ENCODE measurements at regions not wholly inside any gene's neighbourhood (a gene's known extent, or its start where the extent isn't known, plus 50 kb on each side); places are given as distances from the start of the nearest gene placed in this dataset.

DNA sequence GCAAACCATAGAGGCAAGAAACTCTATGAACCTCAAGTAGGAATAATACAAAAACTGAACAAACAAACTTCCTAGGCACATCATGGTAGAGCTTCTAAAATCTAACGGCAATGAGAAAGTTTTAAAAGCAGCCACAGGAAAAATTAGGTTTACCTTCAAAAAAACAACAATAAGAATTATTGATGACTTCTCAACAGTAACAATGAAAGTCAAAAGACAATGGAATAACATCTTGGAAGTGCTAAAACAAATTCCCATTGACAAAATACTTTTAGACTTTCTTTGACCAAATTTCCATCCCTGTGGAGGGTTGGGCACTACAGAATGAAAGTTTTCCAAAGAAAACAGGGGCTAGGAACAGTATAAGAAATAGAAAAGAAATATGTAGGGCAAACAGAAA lies 222.9 kb upstream of the ERCC4 start:
- H3K4me3 ChIP-seq = no peak overlapping the region
- no peak overlapping the region for H3K27ac ChIP-seq
- no peaks in the 10 kb centered on the region for H3K36me3 ChIP-seq
- DNase-seq (ENCODE audit: low spot score in 2 of 2) = no peak
- peaks cover 0 to 40% of the 10 kb centered on the region in 2 donors for H3K9me3 ChIP-seq
- H3K4me1 ChIP-seq = no peaks in the 10 kb centered on the region
- no peak for TF ChIP-seq POLR2A (IDR thresholded peaks at IDR 0.05)
- no peak for TF ChIP-seq POLR2AphosphoS5 (IDR thresholded peaks at IDR 0.05)
- TF ChIP-seq, protein P1, sequence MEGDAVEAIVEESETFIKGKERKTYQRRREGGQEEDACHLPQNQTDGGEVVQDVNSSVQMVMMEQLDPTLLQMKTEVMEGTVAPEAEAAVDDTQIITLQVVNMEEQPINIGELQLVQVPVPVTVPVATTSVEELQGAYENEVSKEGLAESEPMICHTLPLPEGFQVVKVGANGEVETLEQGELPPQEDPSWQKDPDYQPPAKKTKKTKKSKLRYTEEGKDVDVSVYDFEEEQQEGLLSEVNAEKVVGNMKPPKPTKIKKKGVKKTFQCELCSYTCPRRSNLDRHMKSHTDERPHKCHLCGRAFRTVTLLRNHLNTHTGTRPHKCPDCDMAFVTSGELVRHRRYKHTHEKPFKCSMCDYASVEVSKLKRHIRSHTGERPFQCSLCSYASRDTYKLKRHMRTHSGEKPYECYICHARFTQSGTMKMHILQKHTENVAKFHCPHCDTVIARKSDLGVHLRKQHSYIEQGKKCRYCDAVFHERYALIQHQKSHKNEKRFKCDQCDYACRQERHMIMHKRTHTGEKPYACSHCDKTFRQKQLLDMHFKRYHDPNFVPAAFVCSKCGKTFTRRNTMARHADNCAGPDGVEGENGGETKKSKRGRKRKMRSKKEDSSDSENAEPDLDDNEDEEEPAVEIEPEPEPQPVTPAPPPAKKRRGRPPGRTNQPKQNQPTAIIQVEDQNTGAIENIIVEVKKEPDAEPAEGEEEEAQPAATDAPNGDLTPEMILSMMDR (IDR thresholded peaks at IDR 0.05) = no peak
- no peaks in the 10 kb centered on the region for H3K27me3 ChIP-seq
- intact Hi-C loops (cut with DNase I; ENCODE audit: low total_unique reads) = no loop called here

DNA sequence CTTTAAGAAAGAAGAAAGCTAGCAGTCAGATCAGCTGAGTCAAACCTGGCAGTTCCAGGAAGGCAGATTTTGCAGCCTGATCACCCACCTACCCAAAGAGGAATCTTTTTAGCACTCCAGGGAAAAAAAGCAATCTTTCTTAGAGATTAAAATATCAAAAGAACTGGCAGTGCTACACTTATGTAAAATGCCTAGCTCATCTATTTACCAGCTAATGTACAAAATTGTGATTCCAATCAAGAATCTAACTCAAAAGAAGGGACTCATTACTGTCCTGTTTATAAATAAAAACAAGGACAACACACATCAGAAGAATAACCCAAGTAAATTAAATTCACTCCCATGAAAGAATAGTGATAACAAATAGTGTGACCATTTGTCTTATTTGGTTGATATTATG lies 222.4 kb upstream of the ERCC4 start:
- Histone ChIP-seq H3K27ac (no peak overlapping the region), H3K36me3 (no peaks in the 10 kb centered on the region), H3K4me3 (no peak overlapping the region), H3K4me1 (no peaks in the 10 kb centered on the region), H3K9me3 (peaks cover 0 to 34% of the 10 kb centered on the region in 2 donors), H3K27me3 (no peaks in the 10 kb centered on the region)
- intact Hi-C loops (cut with DNase I; ENCODE audit: low total_unique reads) = no loop called here
- no peak for DNase-seq (ENCODE audit: low spot score in 2 of 2)
- TF ChIP-seq POLR2AphosphoS5 (IDR thresholded peaks at IDR 0.05) (no peak), POLR2A (IDR thresholded peaks at IDR 0.05) (no peak)
- TF ChIP-seq, protein P1 (IDR thresholded peaks at IDR 0.05) = no peak

DNA sequence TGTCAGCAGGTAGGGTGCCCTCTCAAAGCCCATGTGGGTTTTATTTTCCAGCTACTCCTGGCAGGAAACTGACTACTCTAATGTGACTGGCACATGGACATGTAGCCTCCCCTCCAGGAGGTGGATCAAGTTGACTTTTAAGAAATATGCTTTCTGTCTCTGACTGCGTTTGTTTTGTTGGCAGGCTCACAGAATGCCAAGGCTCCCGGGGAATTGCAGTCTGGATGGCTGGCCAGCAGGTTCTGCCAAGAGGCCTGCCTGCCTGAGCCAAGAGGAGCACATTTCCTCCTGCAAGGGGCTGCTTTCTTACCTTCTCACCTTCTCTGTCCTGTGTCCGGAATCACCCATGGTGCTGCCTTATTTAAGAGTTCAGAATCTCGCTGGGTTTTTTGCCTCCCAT lies 217.3 kb upstream of the ERCC4 start:
- intact Hi-C loops (cut with DNase I; ENCODE audit: low total_unique reads) = no loop called here
- peak; percentile 50 to 55 for DNase-seq (ENCODE audit: low spot score in 2 of 2)
- H3K27ac ChIP-seq = peak overlapping the region in 1 of 2 donors; percentile 8
- TF ChIP-seq, protein P1 (IDR thresholded peaks at IDR 0.05) = no peak
- TF ChIP-seq POLR2AphosphoS5 (IDR thresholded peaks at IDR 0.05) (no peak), POLR2A (IDR thresholded peaks at IDR 0.05) (no peak)
- peaks cover 3 to 8% of the 10 kb centered on the region in 2 donors for H3K9me3 ChIP-seq
- H3K4me3 ChIP-seq = no peak overlapping the region
- H3K4me1 ChIP-seq = no peaks in the 10 kb centered on the region
- no peaks in the 10 kb centered on the region for H3K36me3 ChIP-seq
- H3K27me3 ChIP-seq = no peaks in the 10 kb centered on the region

DNA sequence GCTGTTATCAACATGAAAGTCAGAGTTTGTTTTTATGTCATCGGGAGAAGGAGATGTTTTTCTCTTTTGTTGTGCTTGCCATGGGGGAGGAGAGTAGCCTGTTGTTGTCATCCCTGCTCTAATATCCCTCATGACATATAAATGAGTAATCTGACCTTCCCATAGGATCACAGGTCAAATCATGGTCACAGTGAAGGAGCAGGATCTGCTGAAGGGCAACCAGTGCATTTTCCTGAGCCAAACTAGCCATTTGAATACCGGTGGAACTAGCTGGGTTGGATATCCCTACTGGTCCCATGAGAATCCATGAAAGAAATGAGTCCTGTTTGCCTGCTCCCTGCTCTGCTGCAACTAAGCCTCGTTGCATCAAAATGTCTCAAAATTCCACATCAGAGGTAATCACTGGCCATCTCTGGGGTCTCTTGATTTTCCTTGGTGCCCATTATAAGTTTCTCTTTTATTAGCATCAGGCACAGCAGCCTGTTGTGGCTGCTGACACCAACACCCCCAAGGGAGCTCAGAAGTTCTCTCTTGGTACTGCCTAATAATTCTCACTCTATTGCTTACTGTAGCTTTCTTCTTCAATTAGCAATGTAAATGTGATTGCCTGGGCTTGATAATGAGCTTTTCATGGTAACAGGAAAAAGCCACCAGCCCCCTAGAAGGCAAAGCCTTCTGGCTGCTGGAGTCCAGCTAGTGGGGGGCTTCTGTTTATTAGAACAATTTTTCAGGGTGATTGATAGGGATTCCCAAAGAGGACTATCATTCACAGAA lies 211.4 kb upstream of the ERCC4 start:
- TF ChIP-seq POLR2A (IDR thresholded peaks at IDR 0.05) (no peak), POLR2AphosphoS5 (IDR thresholded peaks at IDR 0.05) (no peak)
- TF ChIP-seq, protein P1 (IDR thresholded peaks at IDR 0.05) = no peak
- intact Hi-C loops (cut with DNase I; ENCODE audit: low total_unique reads) = no loop called here
- Histone ChIP-seq H3K27me3 (no peaks in the 10 kb centered on the region), H3K4me3 (no peak overlapping the region), H3K36me3 (no peaks in the 10 kb centered on the region), H3K4me1 (no peaks in the 10 kb centered on the region), H3K27ac (no peak overlapping the region), H3K9me3 (peaks cover 0 to 3% of the 10 kb centered on the region in 2 donors)
- DNase-seq (ENCODE audit: low spot score in 2 of 2) = no peak

DNA sequence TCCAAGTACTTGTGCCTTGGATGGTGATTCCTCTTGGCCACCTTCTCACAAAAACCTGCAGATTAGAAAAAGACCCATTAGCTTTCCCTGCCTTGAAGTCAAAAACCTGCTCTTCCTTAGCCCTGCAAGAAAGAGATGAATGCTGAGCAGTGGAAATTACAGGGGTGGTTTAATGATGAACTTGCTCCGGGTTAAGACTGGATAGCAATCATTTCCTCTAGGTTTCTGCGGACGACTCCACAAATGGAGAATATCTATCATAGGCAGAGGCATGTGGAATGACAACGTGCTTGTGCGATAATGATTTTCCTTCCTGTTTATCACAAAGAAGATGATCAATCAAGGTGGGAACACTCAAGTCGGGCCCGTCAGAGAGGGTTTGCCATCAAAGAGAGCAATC lies 201.2 kb upstream of the ERCC4 start:
- no peaks in the 10 kb centered on the region for H3K4me1 ChIP-seq
- H3K4me3 ChIP-seq = no peak overlapping the region
- no peak for DNase-seq (ENCODE audit: low spot score in 2 of 2)
- no peaks in the 10 kb centered on the region for H3K36me3 ChIP-seq
- intact Hi-C loops (cut with DNase I; ENCODE audit: low total_unique reads) = no loop called here
- TF ChIP-seq, protein P1 (IDR thresholded peaks at IDR 0.05) = no peak
- no peak for TF ChIP-seq POLR2A (IDR thresholded peaks at IDR 0.05)
- TF ChIP-seq POLR2AphosphoS5 (IDR thresholded peaks at IDR 0.05) = no peak
- no peaks in the 10 kb centered on the region for H3K27me3 ChIP-seq
- no peak overlapping the region for H3K27ac ChIP-seq
- H3K9me3 ChIP-seq = no peaks in the 10 kb centered on the region
